HEK293 (cell line): ENCODE measurements at regions not wholly inside any gene's neighbourhood (a gene's known extent, or its start where the extent isn't known, plus 50 kb on each side); places are given as distances from the start of the nearest gene placed in this dataset.

Experiments used
- BCL11B ChIP-seq: fragments of 450-650 bp; formaldehyde crosslinking; IDR thresholded peaks from 2 replicates; pipeline ENCODE4 v1.5.1; 2016; ENCODE audit warnings: low read depth, missing biosample characterization, missing genetic modification characterization
- GLIS1 ChIP-seq: fragments of 450-650 bp; formaldehyde crosslinking; IDR thresholded peaks from 2 replicates; pipeline ENCODE4 v1.5.1; 2016; ENCODE audit warnings: missing biosample characterization, missing genetic modification characterization
- MZF1 ChIP-seq: fragments of 450-650 bp; formaldehyde crosslinking; IDR thresholded peaks from 2 replicates; pipeline ENCODE4 v1.5.1; 2017; ENCODE audit warnings: missing biosample characterization, missing genetic modification characterization, borderline replicate concordance
- OVOL3 ChIP-seq: fragments of 450-650 bp; formaldehyde crosslinking; IDR thresholded peaks from 2 replicates; pipeline ENCODE4 v1.5.1; 2016; ENCODE audit warnings: missing biosample characterization, missing genetic modification characterization
- PBX3 ChIP-seq: sonication (generic); formaldehyde crosslinking; IDR thresholded peaks from 2 replicates; pipeline ENCODE4 v1.8.1; 2022; ENCODE audit warnings: mild to moderate bottlenecking, moderate library complexity, missing genetic modification reagents
- REST ChIP-seq: fragments of 450-650 bp; formaldehyde crosslinking; IDR thresholded peaks from 2 replicates; pipeline ENCODE4 v1.5.1; 2016; ENCODE audit warnings: missing biosample characterization, missing genetic modification characterization
- SCRT1 ChIP-seq: fragments of 450-650 bp; formaldehyde crosslinking; IDR thresholded peaks from 2 replicates; pipeline ENCODE4 v1.5.1; 2016; ENCODE audit warnings: missing biosample characterization, missing genetic modification characterization, borderline replicate concordance
- SP2 ChIP-seq: fragments of 450-650 bp; formaldehyde crosslinking; IDR thresholded peaks from 2 replicates; pipeline ENCODE4 v1.5.1; 2016; ENCODE audit warnings: missing biosample characterization, missing genetic modification characterization
- TCF7L2 ChIP-seq: IDR thresholded peaks from 2 replicates; pipeline ENCODE4 v1.6.1; 2011; ENCODE audit warnings: low read depth, mild to moderate bottlenecking, inconsistent platforms, low read length, moderate library complexity, borderline replicate concordance
- ZEB2 ChIP-seq: fragments of 450-650 bp; formaldehyde crosslinking; IDR thresholded peaks from 2 replicates; pipeline ENCODE4 v1.5.1; 2016; ENCODE audit warnings: missing biosample characterization, missing genetic modification characterization
- ZNF133 ChIP-seq: fragments of 450-650 bp; formaldehyde crosslinking; IDR thresholded peaks from 2 replicates; pipeline ENCODE4 v1.5.1; 2016; ENCODE audit warnings: missing biosample characterization, missing genetic modification characterization
- ZNF146 ChIP-seq: fragments of 450-650 bp; formaldehyde crosslinking; IDR thresholded peaks from 2 replicates; pipeline ENCODE4 v1.5.1; 2016; ENCODE audit warnings: missing biosample characterization, missing genetic modification characterization
- ZNF155 ChIP-seq: fragments of 450-650 bp; formaldehyde crosslinking; IDR thresholded peaks from 2 replicates; pipeline ENCODE4 v1.5.1; 2016; ENCODE audit warnings: missing biosample characterization, missing genetic modification characterization
- ZNF175 ChIP-seq: fragments of 450-650 bp; formaldehyde crosslinking; IDR thresholded peaks from 2 replicates; pipeline ENCODE4 v1.5.1; 2016; ENCODE audit warnings: missing biosample characterization, missing genetic modification characterization
- ZNF214 ChIP-seq: fragments of 450-650 bp; formaldehyde crosslinking; IDR thresholded peaks from 2 replicates; pipeline ENCODE4 v1.5.1; 2017; ENCODE audit warnings: missing biosample characterization, mild to moderate bottlenecking, missing genetic modification characterization, borderline replicate concordance
- ZNF221 ChIP-seq: fragments of 450-650 bp; formaldehyde crosslinking; IDR thresholded peaks from 2 replicates; pipeline ENCODE4 v1.5.1; 2017; ENCODE audit warnings: missing biosample characterization, missing genetic modification characterization, borderline replicate concordance
- ZNF223 ChIP-seq: fragments of 450-650 bp; formaldehyde crosslinking; IDR thresholded peaks from 2 replicates; pipeline ENCODE4 v1.5.1; 2016; ENCODE audit warnings: missing biosample characterization, missing genetic modification characterization
- ZNF239 ChIP-seq: fragments of 450-650 bp; formaldehyde crosslinking; IDR thresholded peaks from 2 replicates; pipeline ENCODE4 v1.5.1; 2016; ENCODE audit warnings: missing biosample characterization, missing genetic modification characterization
- ZNF311 ChIP-seq: fragments of 450-650 bp; formaldehyde crosslinking; IDR thresholded peaks from 2 replicates; pipeline ENCODE4 v1.5.1; 2017; ENCODE audit warnings: missing biosample characterization, missing genetic modification characterization, borderline replicate concordance
- ZNF324 ChIP-seq: fragments of 450-650 bp; formaldehyde crosslinking; IDR thresholded peaks from 2 replicates; pipeline ENCODE4 v1.5.1; 2016; ENCODE audit warnings: missing biosample characterization, missing genetic modification characterization
- ZNF501 ChIP-seq: fragments of 450-650 bp; formaldehyde crosslinking; IDR thresholded peaks from 2 replicates; pipeline ENCODE4 v1.5.1; 2016; ENCODE audit warnings: missing biosample characterization, missing genetic modification characterization
- ZNF510 ChIP-seq: fragments of 450-650 bp; formaldehyde crosslinking; IDR thresholded peaks from 2 replicates; pipeline ENCODE4 v1.5.1; 2018; ENCODE audit warnings: mild to moderate bottlenecking, missing genetic modification characterization, missing biosample characterization; ENCODE audit not compliant: insufficient replicate concordance
- ZNF549 ChIP-seq: fragments of 450-650 bp; IDR thresholded peaks from 2 replicates; pipeline ENCODE4 v1.5.1; 2018; ENCODE audit warnings: missing biosample characterization, missing genetic modification characterization, mild to moderate bottlenecking, inconsistent platforms, moderate library complexity
- ZNF596 ChIP-seq: fragments of 450-650 bp; IDR thresholded peaks from 2 replicates; pipeline ENCODE4 v1.5.0; 2018; ENCODE audit warnings: missing biosample characterization, mild to moderate bottlenecking, missing genetic modification characterization, moderate library complexity
- ZNF600 ChIP-seq: fragments of 450-650 bp; formaldehyde crosslinking; IDR thresholded peaks from 2 replicates; pipeline ENCODE4 v1.5.1; 2016; ENCODE audit warnings: missing biosample characterization, missing genetic modification characterization
- ZNF623 ChIP-seq: fragments of 450-650 bp; formaldehyde crosslinking; IDR thresholded peaks from 2 replicates; pipeline ENCODE4 v1.5.1; 2016; ENCODE audit warnings: missing biosample characterization, missing genetic modification characterization
- ZSCAN16 ChIP-seq: fragments of 450-650 bp; formaldehyde crosslinking; IDR thresholded peaks from 2 replicates; pipeline ENCODE4 v1.5.1; 2016; ENCODE audit warnings: missing biosample characterization, missing genetic modification characterization
- TF ChIP-seq, protein P1 (sequence below): fragments of 450-650 bp; formaldehyde crosslinking; IDR thresholded peaks from 2 replicates; pipeline ENCODE4 v1.5.1; 2016; ENCODE audit warnings: missing biosample characterization, missing genetic modification characterization
- TF ChIP-seq, protein P2 (sequence below): fragments of 450-650 bp; formaldehyde crosslinking; IDR thresholded peaks from 2 replicates; pipeline ENCODE4 v1.5.1; 2016; ENCODE audit warnings: missing biosample characterization, missing genetic modification characterization
- TF ChIP-seq, protein P3 (sequence below): fragments of 450-650 bp; formaldehyde crosslinking; IDR thresholded peaks from 2 replicates; pipeline ENCODE4 v1.5.1; 2016; ENCODE audit warnings: missing biosample characterization, missing genetic modification characterization, borderline replicate concordance

DNA sequence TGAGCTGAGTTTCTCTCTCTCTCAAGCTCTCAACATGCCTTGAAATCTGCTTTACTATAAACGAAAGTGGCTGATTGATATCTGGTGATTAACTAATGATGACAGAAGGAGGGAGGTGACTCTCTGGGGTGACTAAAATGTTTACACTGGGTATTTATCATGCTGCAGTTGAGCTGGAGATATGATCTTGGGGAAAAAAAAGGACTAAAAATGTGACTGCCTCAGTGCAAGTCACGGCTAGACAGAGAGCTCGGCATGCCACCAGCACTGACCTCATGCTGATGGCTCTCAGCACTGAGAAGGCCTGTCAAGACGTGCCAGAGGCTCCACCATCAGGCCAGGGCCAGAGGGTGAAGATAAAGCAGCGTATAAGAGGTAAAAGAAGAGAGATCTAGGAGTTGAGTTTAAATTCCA lies 103.1 kb upstream of the SPACA1 start (continued):
- TF ChIP-seq GLIS1 (tag by site-specific recombination) = peak; percentile 38
- TF ChIP-seq ZNF155 (tag by site-specific recombination) = no peak
- TF ChIP-seq ZEB2 (tag by site-specific recombination) = peak; percentile 98
- TF ChIP-seq ZNF600 (tag by site-specific recombination) = peak; percentile 44; the same call in 1 of the 2 replicates
- peak; percentile 38; the same call in 1 of the 2 replicates for TF ChIP-seq ZNF501 (tag by site-specific recombination)
- no peak for TF ChIP-seq ZSCAN16 (tag by site-specific recombination)
- TF ChIP-seq ZNF239 (tag by site-specific recombination) = peak; percentile 95
- no peak for TF ChIP-seq ZNF221
- TF ChIP-seq, protein P1, sequence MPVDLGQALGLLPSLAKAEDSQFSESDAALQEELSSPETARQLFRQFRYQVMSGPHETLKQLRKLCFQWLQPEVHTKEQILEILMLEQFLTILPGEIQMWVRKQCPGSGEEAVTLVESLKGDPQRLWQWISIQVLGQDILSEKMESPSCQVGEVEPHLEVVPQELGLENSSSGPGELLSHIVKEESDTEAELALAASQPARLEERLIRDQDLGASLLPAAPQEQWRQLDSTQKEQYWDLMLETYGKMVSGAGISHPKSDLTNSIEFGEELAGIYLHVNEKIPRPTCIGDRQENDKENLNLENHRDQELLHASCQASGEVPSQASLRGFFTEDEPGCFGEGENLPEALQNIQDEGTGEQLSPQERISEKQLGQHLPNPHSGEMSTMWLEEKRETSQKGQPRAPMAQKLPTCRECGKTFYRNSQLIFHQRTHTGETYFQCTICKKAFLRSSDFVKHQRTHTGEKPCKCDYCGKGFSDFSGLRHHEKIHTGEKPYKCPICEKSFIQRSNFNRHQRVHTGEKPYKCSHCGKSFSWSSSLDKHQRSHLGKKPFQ (tag by site-specific recombination) = no peak
- no peak for TF ChIP-seq ZNF311 (tag by site-specific recombination)
- no peak for TF ChIP-seq MZF1 (tag by site-specific recombination)
- no peak for TF ChIP-seq TCF7L2
- no peak for TF ChIP-seq ZNF133 (tag by site-specific recombination)
- no peak for TF ChIP-seq REST
- TF ChIP-seq, protein P2, sequence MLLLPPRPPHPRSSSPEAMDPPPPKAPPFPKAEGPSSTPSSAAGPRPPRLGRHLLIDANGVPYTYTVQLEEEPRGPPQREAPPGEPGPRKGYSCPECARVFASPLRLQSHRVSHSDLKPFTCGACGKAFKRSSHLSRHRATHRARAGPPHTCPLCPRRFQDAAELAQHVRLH (tag by site-specific recombination) = 0 out of 2 replicates have a peak, but pooled peaks have one; percentile 56
- no peak for TF ChIP-seq ZNF214 (tag by site-specific recombination)
- no peak for TF ChIP-seq ZNF623
- TF ChIP-seq SP2 = no peak
- TF ChIP-seq, protein P3, sequence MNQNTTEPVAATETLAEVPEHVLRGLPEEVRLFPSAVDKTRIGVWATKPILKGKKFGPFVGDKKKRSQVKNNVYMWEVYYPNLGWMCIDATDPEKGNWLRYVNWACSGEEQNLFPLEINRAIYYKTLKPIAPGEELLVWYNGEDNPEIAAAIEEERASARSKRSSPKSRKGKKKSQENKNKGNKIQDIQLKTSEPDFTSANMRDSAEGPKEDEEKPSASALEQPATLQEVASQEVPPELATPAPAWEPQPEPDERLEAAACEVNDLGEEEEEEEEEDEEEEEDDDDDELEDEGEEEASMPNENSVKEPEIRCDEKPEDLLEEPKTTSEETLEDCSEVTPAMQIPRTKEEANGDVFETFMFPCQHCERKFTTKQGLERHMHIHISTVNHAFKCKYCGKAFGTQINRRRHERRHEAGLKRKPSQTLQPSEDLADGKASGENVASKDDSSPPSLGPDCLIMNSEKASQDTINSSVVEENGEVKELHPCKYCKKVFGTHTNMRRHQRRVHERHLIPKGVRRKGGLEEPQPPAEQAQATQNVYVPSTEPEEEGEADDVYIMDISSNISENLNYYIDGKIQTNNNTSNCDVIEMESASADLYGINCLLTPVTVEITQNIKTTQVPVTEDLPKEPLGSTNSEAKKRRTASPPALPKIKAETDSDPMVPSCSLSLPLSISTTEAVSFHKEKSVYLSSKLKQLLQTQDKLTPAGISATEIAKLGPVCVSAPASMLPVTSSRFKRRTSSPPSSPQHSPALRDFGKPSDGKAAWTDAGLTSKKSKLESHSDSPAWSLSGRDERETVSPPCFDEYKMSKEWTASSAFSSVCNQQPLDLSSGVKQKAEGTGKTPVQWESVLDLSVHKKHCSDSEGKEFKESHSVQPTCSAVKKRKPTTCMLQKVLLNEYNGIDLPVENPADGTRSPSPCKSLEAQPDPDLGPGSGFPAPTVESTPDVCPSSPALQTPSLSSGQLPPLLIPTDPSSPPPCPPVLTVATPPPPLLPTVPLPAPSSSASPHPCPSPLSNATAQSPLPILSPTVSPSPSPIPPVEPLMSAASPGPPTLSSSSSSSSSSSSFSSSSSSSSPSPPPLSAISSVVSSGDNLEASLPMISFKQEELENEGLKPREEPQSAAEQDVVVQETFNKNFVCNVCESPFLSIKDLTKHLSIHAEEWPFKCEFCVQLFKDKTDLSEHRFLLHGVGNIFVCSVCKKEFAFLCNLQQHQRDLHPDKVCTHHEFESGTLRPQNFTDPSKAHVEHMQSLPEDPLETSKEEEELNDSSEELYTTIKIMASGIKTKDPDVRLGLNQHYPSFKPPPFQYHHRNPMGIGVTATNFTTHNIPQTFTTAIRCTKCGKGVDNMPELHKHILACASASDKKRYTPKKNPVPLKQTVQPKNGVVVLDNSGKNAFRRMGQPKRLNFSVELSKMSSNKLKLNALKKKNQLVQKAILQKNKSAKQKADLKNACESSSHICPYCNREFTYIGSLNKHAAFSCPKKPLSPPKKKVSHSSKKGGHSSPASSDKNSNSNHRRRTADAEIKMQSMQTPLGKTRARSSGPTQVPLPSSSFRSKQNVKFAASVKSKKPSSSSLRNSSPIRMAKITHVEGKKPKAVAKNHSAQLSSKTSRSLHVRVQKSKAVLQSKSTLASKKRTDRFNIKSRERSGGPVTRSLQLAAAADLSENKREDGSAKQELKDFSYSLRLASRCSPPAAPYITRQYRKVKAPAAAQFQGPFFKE (tag by site-specific recombination) = no peak
- TF ChIP-seq ZNF175 (tag by site-specific recombination) = no peak
- TF ChIP-seq SCRT1 = no peak
- TF ChIP-seq ZNF510 = peak; percentile 33
- TF ChIP-seq ZNF146 = no peak
- peak; percentile 76 for TF ChIP-seq ZNF324 (tag by site-specific recombination)
- peak; percentile 81; the same call in 1 of the 2 replicates for TF ChIP-seq OVOL3 (tag by site-specific recombination)
- TF ChIP-seq ZNF549 (tag by site-specific recombination) = no peak
- TF ChIP-seq PBX3 (CRISPR knock-in tag) = no peak
- TF ChIP-seq ZNF596 (tag by site-specific recombination) = no peak
- no peak for TF ChIP-seq BCL11B (tag by site-specific recombination)
- no peak for TF ChIP-seq ZNF223 (tag by site-specific recombination)
